IPS DF 6.9 (cell line): ENCODE measurements at regions not wholly inside any gene's neighbourhood (a gene's known extent, or its start where the extent isn't known, plus 50 kb on each side); places are given as distances from the start of the nearest gene placed in this dataset.

Experiments
- DNase-seq: peaks from one replicate; pipeline ENCODE4 v3.0.0-alpha.2; 2013; ENCODE audit warnings: low read depth, low spot score
- H3K27ac ChIP-seq: one replicate; pipeline ENCODE4 v1.5.1; 2013; ENCODE audit warnings: low read length, control low read depth
- H3K27me3 ChIP-seq: 2 replicates; pipeline ENCODE4 v1.6.1; 2013; ENCODE audit warnings: mild to moderate bottlenecking, low read length; ENCODE audit not compliant: control insufficient read depth, insufficient read depth
- H3K36me3 ChIP-seq: 2 replicates; pipeline ENCODE4 v1.6.1; 2013; ENCODE audit warnings: low read length; ENCODE audit not compliant: control insufficient read depth, insufficient read depth
- H3K4me1 ChIP-seq: 2 replicates; pipeline ENCODE4 v1.6.1; 2013; ENCODE audit warnings: low read length; ENCODE audit not compliant: control insufficient read depth, insufficient read depth
- H3K4me3 ChIP-seq: 2 replicates; pipeline ENCODE4 v1.5.1; 2013; ENCODE audit warnings: mild to moderate bottlenecking, low read length
- H3K9me3 ChIP-seq: 2 replicates; pipeline ENCODE4 v1.6.1; 2013; ENCODE audit warnings: low read length, inconsistent platforms; ENCODE audit not compliant: control insufficient read depth, insufficient read depth
- WGBS: extraction: QIAGEN DNeasy Blood & Tissue Kit; methylation state at CpG from one replicate; pipeline ENCODE4 v1.1.7; 2013; ENCODE audit warnings: mixed read lengths, missing lambda C conversion rate; ENCODE audit not compliant: insufficient read length, insufficient coverage; 5-methylcytosine and 5-hydroxymethylcytosine counted together

DNA sequence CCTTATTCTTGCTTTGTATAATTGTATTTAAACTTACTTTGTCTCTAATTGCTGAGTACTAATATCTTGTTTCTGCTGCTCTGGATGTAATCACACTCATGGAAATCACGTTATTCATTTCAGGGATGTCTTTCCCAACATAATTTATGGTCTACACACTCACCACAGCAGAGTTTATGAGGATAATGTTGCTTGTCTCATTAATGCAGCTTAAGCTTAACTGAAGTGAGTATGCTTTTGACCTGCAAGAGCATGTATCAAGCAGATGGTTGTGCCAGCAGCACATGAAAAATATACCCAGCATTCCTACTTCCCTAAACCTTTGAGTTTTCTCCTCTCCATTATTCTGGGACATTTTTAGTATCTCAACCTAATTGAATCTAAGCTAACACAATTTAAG lies 1080.9 kb downstream of the SLITRK5 start:
- no peaks in the 10 kb centered on the region for H3K27me3 ChIP-seq
- H3K4me3 ChIP-seq: no peak overlapping the region
- WGBS: no CpG with 5 or more reads among the region's 1 CpG
- H3K36me3 ChIP-seq: no peaks in the 10 kb centered on the region
- no peaks in the 10 kb centered on the region for H3K9me3 ChIP-seq
- no peaks in the 10 kb centered on the region for H3K4me1 ChIP-seq
- DNase-seq: no peak
- H3K27ac ChIP-seq: no peak overlapping the region

GRCh38 chr13:88754141-88754540 lies 1083.0 kb downstream of the SLITRK5 start:
- no peaks in the 10 kb centered on the region for H3K27me3 ChIP-seq

DNA sequence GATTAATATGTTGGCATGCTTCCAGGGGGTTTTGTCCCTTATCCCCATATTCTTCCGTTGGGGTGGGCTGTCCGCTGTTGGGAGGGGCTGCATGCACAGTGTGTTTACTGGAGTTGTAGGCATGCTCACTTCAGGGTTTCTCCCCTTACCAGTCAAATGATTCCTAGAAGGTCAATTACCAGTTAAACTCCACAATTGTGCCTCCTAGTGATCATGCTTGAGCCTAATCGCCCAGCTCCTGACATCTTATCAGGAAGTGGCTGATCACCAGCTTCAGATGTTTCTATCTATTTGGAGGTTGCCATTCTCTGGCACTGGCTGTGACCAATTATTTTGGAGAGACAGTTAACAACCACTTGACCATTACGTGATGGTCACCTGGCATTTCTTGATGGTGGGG lies 1090.0 kb downstream of the SLITRK5 start:
- DNase-seq: no peak
- no peak overlapping the region for H3K27ac ChIP-seq
- no peak overlapping the region for H3K4me3 ChIP-seq
- no peaks in the 10 kb centered on the region for H3K4me1 ChIP-seq
- no CpG with 5 or more reads among the region's 4 CpGs for WGBS
- no peaks in the 10 kb centered on the region for H3K27me3 ChIP-seq
- no peaks in the 10 kb centered on the region for H3K36me3 ChIP-seq
- no peaks in the 10 kb centered on the region for H3K9me3 ChIP-seq

More at GRCh38 chr13:88754141-88754540, 1083.0 kb downstream of the SLITRK5 start:
- DNase-seq: no peak
- Histone ChIP-seq H3K27ac (no peak overlapping the region), H3K36me3 (no peaks in the 10 kb centered on the region), H3K9me3 (no peaks in the 10 kb centered on the region), H3K4me3 (no peak overlapping the region), H3K4me1 (no peaks in the 10 kb centered on the region)
- no CpG with 5 or more reads among the region's 1 CpG for WGBS

GRCh38 chr13:88764103-88764502 lies 1092.9 kb downstream of the SLITRK5 start:
- Histone ChIP-seq H3K27ac (no peak overlapping the region), H3K4me1 (no peaks in the 10 kb centered on the region), H3K36me3 (no peaks in the 10 kb centered on the region), H3K4me3 (no peak overlapping the region), H3K9me3 (no peaks in the 10 kb centered on the region), H3K27me3 (no peaks in the 10 kb centered on the region)
- 100% methylated on average over 1 of the region's 3 CpGs for WGBS
- DNase-seq: no peak

DNA sequence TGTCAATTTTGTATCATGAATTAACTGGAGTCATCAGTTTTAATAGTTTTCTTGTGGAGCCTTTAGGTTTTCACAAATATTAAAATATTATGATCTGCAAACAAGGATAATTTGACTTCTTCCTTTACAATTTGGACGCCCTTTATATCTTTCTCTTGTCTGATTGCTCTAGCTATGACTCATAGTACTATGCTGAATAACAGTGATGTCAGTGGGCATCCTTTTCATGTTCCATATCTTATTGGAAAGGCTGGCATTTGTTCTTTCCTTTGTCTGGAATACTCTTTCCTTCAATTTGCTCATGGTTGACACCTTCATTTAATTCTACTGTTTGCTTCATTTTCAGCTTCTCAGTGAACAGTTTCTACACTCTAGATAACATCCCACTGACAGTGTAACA lies 1129.3 kb downstream of the SLITRK5 start:
- WGBS: no CpG with 5 or more reads among the region's 1 CpG
- H3K36me3 ChIP-seq: no peaks in the 10 kb centered on the region
- DNase-seq: no peak
- H3K27ac ChIP-seq: no peak overlapping the region
- H3K9me3 ChIP-seq: no peaks in the 10 kb centered on the region
- H3K27me3 ChIP-seq: no peaks in the 10 kb centered on the region
- H3K4me1 ChIP-seq: no peaks in the 10 kb centered on the region
- no peak overlapping the region for H3K4me3 ChIP-seq

DNA sequence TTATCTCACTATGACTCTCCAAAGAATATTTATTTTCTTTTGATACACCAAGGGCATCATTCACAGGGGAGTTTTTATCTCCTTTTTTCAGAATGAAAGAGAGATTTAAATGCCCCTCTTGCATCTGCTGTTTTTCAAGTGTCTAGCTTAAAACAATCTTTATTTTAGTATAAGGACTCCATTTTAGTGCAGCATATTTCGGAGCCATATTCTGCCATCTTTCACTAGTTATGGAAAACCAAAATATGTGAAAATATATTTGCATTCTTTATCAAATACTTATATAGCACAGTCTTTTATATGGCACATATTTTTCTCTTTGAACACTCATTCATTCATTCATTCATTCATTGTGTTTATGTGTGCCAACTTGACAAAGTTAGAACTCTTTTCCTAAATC lies 1130.2 kb downstream of the SLITRK5 start:
- no peaks in the 10 kb centered on the region for H3K36me3 ChIP-seq
- no peaks in the 10 kb centered on the region for H3K4me1 ChIP-seq
- DNase-seq: no peak
- WGBS: no CpG with 5 or more reads among the region's 1 CpG
- H3K9me3 ChIP-seq: no peaks in the 10 kb centered on the region
- no peak overlapping the region for H3K27ac ChIP-seq
- no peak overlapping the region for H3K4me3 ChIP-seq
- H3K27me3 ChIP-seq: no peaks in the 10 kb centered on the region

- Histone ChIP-seq H3K27ac (no peak overlapping the region), H3K27me3 (no peaks in the 10 kb centered on the region), H3K36me3 (no peaks in the 10 kb centered on the region), H3K4me1 (no peaks in the 10 kb centered on the region), H3K9me3 (no peaks in the 10 kb centered on the region), H3K4me3 (no peak overlapping the region)
- no peak for DNase-seq
- WGBS: no CpG with 5 or more reads among the region's 2 CpGs
Measured at GRCh38 chr13:88802886-88803285, 1131.7 kb downstream of the SLITRK5 start.

GRCh38 chr13:88806438-88806837 lies 1135.3 kb downstream of the SLITRK5 start:
- Histone ChIP-seq H3K9me3 (peaks cover 2% of the 10 kb centered on the region; the same call in 1 of the 2 replicates), H3K27me3 (no peaks in the 10 kb centered on the region), H3K27ac (no peak overlapping the region), H3K4me1 (no peaks in the 10 kb centered on the region), H3K36me3 (no peaks in the 10 kb centered on the region), H3K4me3 (no peak overlapping the region)
- DNase-seq: no peak
- WGBS: no CpG with 5 or more reads among the region's 1 CpG

- Histone ChIP-seq H3K27me3 (no peaks in the 10 kb centered on the region), H3K4me1 (no peaks in the 10 kb centered on the region), H3K4me3 (no peak overlapping the region), H3K27ac (no peak overlapping the region), H3K9me3 (no peaks in the 10 kb centered on the region), H3K36me3 (no peaks in the 10 kb centered on the region)
- WGBS: no CpG with 5 or more reads among the region's 2 CpGs
- DNase-seq: no peak
Measured at GRCh38 chr13:88817560-88817959, 1146.4 kb downstream of the SLITRK5 start.

DNA sequence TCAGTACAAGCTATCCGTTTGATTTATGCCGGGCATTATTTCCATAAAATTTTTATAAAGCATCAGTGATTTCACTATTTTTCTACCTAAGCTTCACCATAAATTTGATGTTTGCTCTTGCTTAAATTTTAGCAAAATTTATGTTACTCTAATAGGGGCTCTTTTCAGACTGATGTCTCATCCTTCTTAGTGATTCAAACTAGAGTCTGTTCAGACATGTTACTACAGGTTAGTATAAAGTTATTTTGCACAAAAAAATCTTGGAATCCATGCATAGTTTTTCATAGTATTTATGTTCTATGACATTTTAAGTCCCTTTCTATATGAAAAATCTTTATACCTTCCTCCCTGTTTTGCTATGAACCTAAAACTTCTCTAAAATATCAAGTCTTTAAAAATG lies 1151.9 kb downstream of the SLITRK5 start:
- Histone ChIP-seq H3K27ac (no peak overlapping the region), H3K27me3 (no peaks in the 10 kb centered on the region), H3K36me3 (no peaks in the 10 kb centered on the region), H3K4me1 (no peaks in the 10 kb centered on the region), H3K4me3 (no peak overlapping the region), H3K9me3 (no peaks in the 10 kb centered on the region)
- WGBS: no CpG with 5 or more reads among the region's 2 CpGs
- no peak for DNase-seq

DNA sequence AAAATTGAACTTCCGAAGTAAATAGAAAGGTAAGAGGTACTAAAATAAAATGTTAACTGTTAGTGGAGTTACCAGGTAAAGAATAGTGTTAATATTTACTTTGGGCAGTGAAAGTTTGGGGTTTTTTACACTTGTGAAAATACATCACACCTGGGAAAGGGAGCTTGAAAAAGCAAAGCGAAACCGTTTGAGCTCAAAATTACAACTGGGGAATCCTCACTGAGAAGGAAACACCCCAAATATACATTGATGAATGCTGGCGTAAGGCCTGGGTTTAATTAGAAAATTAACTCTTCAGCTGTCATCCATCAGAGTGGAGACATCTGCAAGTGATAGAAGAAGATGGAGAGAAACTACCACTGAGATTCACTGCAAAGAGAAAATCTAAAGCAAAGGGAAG lies 1153.0 kb downstream of the SLITRK5 start:
- Histone ChIP-seq H3K27ac (no peak overlapping the region), H3K36me3 (no peaks in the 10 kb centered on the region), H3K9me3 (no peaks in the 10 kb centered on the region), H3K27me3 (no peaks in the 10 kb centered on the region), H3K4me3 (no peak overlapping the region), H3K4me1 (no peaks in the 10 kb centered on the region)
- no peak for DNase-seq
- WGBS: no CpG with 5 or more reads among the region's 4 CpGs
